ENCODE measurements at regions not wholly inside any gene's neighbourhood (a gene's known extent, or its start where the extent isn't known, plus 50 kb on each side); places are given as distances from the start of the nearest gene placed in this dataset.

GRCh38 chr9:22649384-22649783 lies 202.8 kb downstream of the DMRTA1 start:
- Histone ChIP-seq H4K8ac (ENCODE audit: low read depth, low read length) (no peak overlapping the region), H2BK120ac (ENCODE audit: insufficient read depth, low read length, poor library complexity) (no peak overlapping the region), H2AFZ (ENCODE audit: insufficient read depth, low read length, poor library complexity) (no peak overlapping the region), H4K91ac (ENCODE audit: low read depth, low read length) (no peak overlapping the region), H3K14ac (ENCODE audit: low read length) (no peak overlapping the region), H2BK5ac (ENCODE audit: low read depth, low read length, poor library complexity) (no peak overlapping the region), H3K79me1 (ENCODE audit: low read length) (no peaks in the 10 kb centered on the region), H2BK12ac (ENCODE audit: low read length) (no peak overlapping the region), H3K4me2 (ENCODE audit: low read length) (no peak overlapping the region), H3K4me3 (ENCODE audit: low read depth, low read length) (no peak overlapping the region), H3K79me2 (ENCODE audit: control insufficient read depth, insufficient read depth, low read length, poor library complexity) (no peaks in the 10 kb centered on the region), H4K12ac (ENCODE audit: low read depth, low read length) (no peak overlapping the region), H3K4ac (ENCODE audit: low read depth, low read length) (no peak overlapping the region), H3K9me3 (ENCODE audit: insufficient read depth, low read depth, low read length) (no peaks in the 10 kb centered on the region), H3K9ac (ENCODE audit: low read length) (no peak overlapping the region), H3K4me1 (ENCODE audit: control insufficient read depth in 1 of 2, insufficient read depth in 2 of 2, low read length in 2 of 2) (no peaks in the 10 kb centered on the region), H3K27me3 (ENCODE audit: insufficient read depth, low read length) (no peaks in the 10 kb centered on the region), H3K36me3 (ENCODE audit: control insufficient read depth in 1 of 2, insufficient read depth in 2 of 2, low read length in 2 of 2) (no peaks in the 10 kb centered on the region), H3K18ac (ENCODE audit: low read length) (no peak overlapping the region), H3K23ac (ENCODE audit: low read length) (no peak overlapping the region), H2AK5ac (ENCODE audit: low read length) (no peak overlapping the region), H3K27ac (ENCODE audit: low read depth, low read length) (no peak overlapping the region)
- no peak for DNase-seq
- WGBS (ENCODE audit: extremely low coverage, insufficient coverage, insufficient read length): no CpG with 5 or more reads among the region's 2 CpGs

- Histone ChIP-seq H2AK5ac (ENCODE audit: low read length) (no peak overlapping the region), H3K9ac (ENCODE audit: low read length) (no peak overlapping the region), H2BK120ac (ENCODE audit: insufficient read depth, low read length, poor library complexity) (no peak overlapping the region), H2BK5ac (ENCODE audit: low read depth, low read length, poor library complexity) (no peak overlapping the region), H4K8ac (ENCODE audit: low read depth, low read length) (no peak overlapping the region), H2AFZ (ENCODE audit: insufficient read depth, low read length, poor library complexity) (no peak overlapping the region), H3K27me3 (ENCODE audit: insufficient read depth, low read length) (no peaks in the 10 kb centered on the region), H3K4me1 (ENCODE audit: control insufficient read depth in 1 of 2, insufficient read depth in 2 of 2, low read length in 2 of 2) (no peaks in the 10 kb centered on the region), H3K79me2 (ENCODE audit: control insufficient read depth, insufficient read depth, low read length, poor library complexity) (no peaks in the 10 kb centered on the region), H3K79me1 (ENCODE audit: low read length) (no peaks in the 10 kb centered on the region), H3K9me3 (ENCODE audit: insufficient read depth, low read depth, low read length) (no peaks in the 10 kb centered on the region), H4K12ac (ENCODE audit: low read depth, low read length) (no peak overlapping the region), H3K18ac (ENCODE audit: low read length) (no peak overlapping the region), H2BK12ac (ENCODE audit: low read length) (no peak overlapping the region), H3K14ac (ENCODE audit: low read length) (no peak overlapping the region), H3K36me3 (ENCODE audit: control insufficient read depth in 1 of 2, insufficient read depth in 2 of 2, low read length in 2 of 2) (no peaks in the 10 kb centered on the region), H3K23ac (ENCODE audit: low read length) (no peak overlapping the region), H4K91ac (ENCODE audit: low read depth, low read length) (no peak overlapping the region), H3K4ac (ENCODE audit: low read depth, low read length) (no peak overlapping the region), H3K4me3 (ENCODE audit: low read depth, low read length) (no peak overlapping the region), H3K4me2 (ENCODE audit: low read length) (no peak overlapping the region), H3K27ac (ENCODE audit: low read depth, low read length) (no peak overlapping the region)
- WGBS (ENCODE audit: extremely low coverage, insufficient coverage, insufficient read length): no CpG with 5 or more reads among the region's 3 CpGs
- DNase-seq: no peak
These were observed 203.5 kb downstream of the DMRTA1 start for GRCh38 chr9:22650145-22650544.

- Histone ChIP-seq H3K23ac (ENCODE audit: low read length) (no peak overlapping the region), H3K18ac (ENCODE audit: low read length) (no peak overlapping the region), H2BK12ac (ENCODE audit: low read length) (no peak overlapping the region), H3K27ac (ENCODE audit: low read depth, low read length) (no peak overlapping the region), H4K91ac (ENCODE audit: low read depth, low read length) (no peak overlapping the region), H2AK5ac (ENCODE audit: low read length) (no peak overlapping the region), H3K4me1 (ENCODE audit: control insufficient read depth in 1 of 2, insufficient read depth in 2 of 2, low read length in 2 of 2) (no peaks in the 10 kb centered on the region), H3K14ac (ENCODE audit: low read length) (no peak overlapping the region), H4K8ac (ENCODE audit: low read depth, low read length) (no peak overlapping the region), H3K79me1 (ENCODE audit: low read length) (no peaks in the 10 kb centered on the region), H2BK5ac (ENCODE audit: low read depth, low read length, poor library complexity) (no peak overlapping the region), H4K12ac (ENCODE audit: low read depth, low read length) (no peak overlapping the region), H3K4me2 (ENCODE audit: low read length) (no peak overlapping the region), H2BK120ac (ENCODE audit: insufficient read depth, low read length, poor library complexity) (no peak overlapping the region), H2AFZ (ENCODE audit: insufficient read depth, low read length, poor library complexity) (no peak overlapping the region), H3K79me2 (ENCODE audit: control insufficient read depth, insufficient read depth, low read length, poor library complexity) (no peaks in the 10 kb centered on the region), H3K9ac (ENCODE audit: low read length) (no peak overlapping the region), H3K9me3 (ENCODE audit: insufficient read depth, low read depth, low read length) (no peaks in the 10 kb centered on the region), H3K27me3 (ENCODE audit: insufficient read depth, low read length) (no peaks in the 10 kb centered on the region), H3K4ac (ENCODE audit: low read depth, low read length) (no peak overlapping the region), H3K4me3 (ENCODE audit: low read depth, low read length) (no peak overlapping the region), H3K36me3 (ENCODE audit: control insufficient read depth in 1 of 2, insufficient read depth in 2 of 2, low read length in 2 of 2) (no peaks in the 10 kb centered on the region)
- no peak for DNase-seq
These were observed 204.3 kb downstream of the DMRTA1 start for GRCh38 chr9:22650946-22651345.

- Histone ChIP-seq H3K27me3 (ENCODE audit: insufficient read depth, low read length) (no peaks in the 10 kb centered on the region), H4K8ac (ENCODE audit: low read depth, low read length) (no peak overlapping the region), H3K79me1 (ENCODE audit: low read length) (no peaks in the 10 kb centered on the region), H3K79me2 (ENCODE audit: control insufficient read depth, insufficient read depth, low read length, poor library complexity) (no peaks in the 10 kb centered on the region), H3K14ac (ENCODE audit: low read length) (no peak overlapping the region), H3K9me3 (ENCODE audit: insufficient read depth, low read depth, low read length) (no peaks in the 10 kb centered on the region), H3K9ac (ENCODE audit: low read length) (no peak overlapping the region), H4K91ac (ENCODE audit: low read depth, low read length) (no peak overlapping the region), H3K4me1 (ENCODE audit: control insufficient read depth in 1 of 2, insufficient read depth in 2 of 2, low read length in 2 of 2) (no peaks in the 10 kb centered on the region), H3K4me3 (ENCODE audit: low read depth, low read length) (no peak overlapping the region), H2AK5ac (ENCODE audit: low read length) (no peak overlapping the region), H3K4me2 (ENCODE audit: low read length) (no peak overlapping the region), H3K18ac (ENCODE audit: low read length) (no peak overlapping the region), H3K36me3 (ENCODE audit: control insufficient read depth in 1 of 2, insufficient read depth in 2 of 2, low read length in 2 of 2) (no peaks in the 10 kb centered on the region), H2BK5ac (ENCODE audit: low read depth, low read length, poor library complexity) (no peak overlapping the region), H3K23ac (ENCODE audit: low read length) (no peak overlapping the region), H2BK12ac (ENCODE audit: low read length) (no peak overlapping the region), H4K12ac (ENCODE audit: low read depth, low read length) (no peak overlapping the region), H3K27ac (ENCODE audit: low read depth, low read length) (no peak overlapping the region), H2BK120ac (ENCODE audit: insufficient read depth, low read length, poor library complexity) (no peak overlapping the region), H3K4ac (ENCODE audit: low read depth, low read length) (no peak overlapping the region), H2AFZ (ENCODE audit: insufficient read depth, low read length, poor library complexity) (no peak overlapping the region)
- DNase-seq: no peak
These were observed 208.2 kb downstream of the DMRTA1 start for GRCh38 chr9:22654833-22655232.

GRCh38 chr9:22657713-22658112 lies 211.1 kb downstream of the DMRTA1 start:
- Histone ChIP-seq H4K8ac (ENCODE audit: low read depth, low read length) (no peak overlapping the region), H3K79me2 (ENCODE audit: control insufficient read depth, insufficient read depth, low read length, poor library complexity) (no peaks in the 10 kb centered on the region), H4K91ac (ENCODE audit: low read depth, low read length) (no peak overlapping the region), H2AFZ (ENCODE audit: insufficient read depth, low read length, poor library complexity) (no peak overlapping the region), H2BK120ac (ENCODE audit: insufficient read depth, low read length, poor library complexity) (no peak overlapping the region), H3K4me1 (ENCODE audit: control insufficient read depth in 1 of 2, insufficient read depth in 2 of 2, low read length in 2 of 2) (no peaks in the 10 kb centered on the region), H3K14ac (ENCODE audit: low read length) (no peak overlapping the region), H3K9ac (ENCODE audit: low read length) (no peak overlapping the region), H2AK5ac (ENCODE audit: low read length) (no peak overlapping the region), H4K12ac (ENCODE audit: low read depth, low read length) (no peak overlapping the region), H3K4me3 (ENCODE audit: low read depth, low read length) (no peak overlapping the region), H3K4me2 (ENCODE audit: low read length) (no peak overlapping the region), H3K4ac (ENCODE audit: low read depth, low read length) (no peak overlapping the region), H3K18ac (ENCODE audit: low read length) (no peak overlapping the region), H3K27me3 (ENCODE audit: insufficient read depth, low read length) (no peaks in the 10 kb centered on the region), H2BK5ac (ENCODE audit: low read depth, low read length, poor library complexity) (no peak overlapping the region), H3K27ac (ENCODE audit: low read depth, low read length) (no peak overlapping the region), H3K9me3 (ENCODE audit: insufficient read depth, low read depth, low read length) (no peaks in the 10 kb centered on the region), H3K79me1 (ENCODE audit: low read length) (no peaks in the 10 kb centered on the region), H3K23ac (ENCODE audit: low read length) (no peak overlapping the region), H2BK12ac (ENCODE audit: low read length) (no peak overlapping the region), H3K36me3 (ENCODE audit: control insufficient read depth in 1 of 2, insufficient read depth in 2 of 2, low read length in 2 of 2) (no peaks in the 10 kb centered on the region)
- no CpG with 5 or more reads among the region's 1 CpG for WGBS (ENCODE audit: extremely low coverage, insufficient coverage, insufficient read length)
- no peak for DNase-seq
